ENCODE measurements at regions not wholly inside any gene's neighbourhood (a gene's known extent, or its start where the extent isn't known, plus 50 kb on each side); places are given as distances from the start of the nearest gene placed in this dataset.

DNA sequence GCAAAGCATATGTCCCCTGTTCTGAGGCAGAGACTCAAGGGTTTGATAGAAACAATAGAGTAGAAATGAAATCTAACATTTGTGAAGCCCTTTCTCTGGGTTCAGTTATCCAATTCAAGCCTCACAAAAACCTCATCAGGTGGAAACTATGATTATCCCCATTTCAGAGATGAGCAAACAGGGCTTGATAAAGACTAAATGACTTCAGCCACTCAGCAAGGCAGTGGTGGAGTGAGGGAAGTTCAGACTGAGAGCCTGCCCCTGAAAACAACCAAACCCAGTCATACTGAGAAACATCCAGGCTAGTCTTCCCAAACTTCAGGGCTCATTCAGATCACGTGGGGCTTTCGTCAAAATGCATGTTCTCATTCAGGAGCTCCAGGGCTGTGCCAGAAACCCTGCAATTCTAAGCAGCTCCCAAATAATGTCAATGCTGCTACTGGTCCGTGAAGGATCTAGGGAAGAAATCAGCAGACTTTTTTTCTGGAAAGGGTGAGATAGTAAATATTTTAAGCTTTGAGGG is 109.6 kb upstream of the KIT start:
- TF ChIP-seq, protein P1, sequence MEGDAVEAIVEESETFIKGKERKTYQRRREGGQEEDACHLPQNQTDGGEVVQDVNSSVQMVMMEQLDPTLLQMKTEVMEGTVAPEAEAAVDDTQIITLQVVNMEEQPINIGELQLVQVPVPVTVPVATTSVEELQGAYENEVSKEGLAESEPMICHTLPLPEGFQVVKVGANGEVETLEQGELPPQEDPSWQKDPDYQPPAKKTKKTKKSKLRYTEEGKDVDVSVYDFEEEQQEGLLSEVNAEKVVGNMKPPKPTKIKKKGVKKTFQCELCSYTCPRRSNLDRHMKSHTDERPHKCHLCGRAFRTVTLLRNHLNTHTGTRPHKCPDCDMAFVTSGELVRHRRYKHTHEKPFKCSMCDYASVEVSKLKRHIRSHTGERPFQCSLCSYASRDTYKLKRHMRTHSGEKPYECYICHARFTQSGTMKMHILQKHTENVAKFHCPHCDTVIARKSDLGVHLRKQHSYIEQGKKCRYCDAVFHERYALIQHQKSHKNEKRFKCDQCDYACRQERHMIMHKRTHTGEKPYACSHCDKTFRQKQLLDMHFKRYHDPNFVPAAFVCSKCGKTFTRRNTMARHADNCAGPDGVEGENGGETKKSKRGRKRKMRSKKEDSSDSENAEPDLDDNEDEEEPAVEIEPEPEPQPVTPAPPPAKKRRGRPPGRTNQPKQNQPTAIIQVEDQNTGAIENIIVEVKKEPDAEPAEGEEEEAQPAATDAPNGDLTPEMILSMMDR (IDR thresholded peaks at IDR 0.05; ENCODE audit: low read depth, low read length, missing input control), result no peak
- no peak for TF ChIP-seq SP1 (IDR thresholded peaks at IDR 0.05)
- TF ChIP-seq YY1 (IDR thresholded peaks at IDR 0.05), result no peak
- TF ChIP-seq, protein P2, sequence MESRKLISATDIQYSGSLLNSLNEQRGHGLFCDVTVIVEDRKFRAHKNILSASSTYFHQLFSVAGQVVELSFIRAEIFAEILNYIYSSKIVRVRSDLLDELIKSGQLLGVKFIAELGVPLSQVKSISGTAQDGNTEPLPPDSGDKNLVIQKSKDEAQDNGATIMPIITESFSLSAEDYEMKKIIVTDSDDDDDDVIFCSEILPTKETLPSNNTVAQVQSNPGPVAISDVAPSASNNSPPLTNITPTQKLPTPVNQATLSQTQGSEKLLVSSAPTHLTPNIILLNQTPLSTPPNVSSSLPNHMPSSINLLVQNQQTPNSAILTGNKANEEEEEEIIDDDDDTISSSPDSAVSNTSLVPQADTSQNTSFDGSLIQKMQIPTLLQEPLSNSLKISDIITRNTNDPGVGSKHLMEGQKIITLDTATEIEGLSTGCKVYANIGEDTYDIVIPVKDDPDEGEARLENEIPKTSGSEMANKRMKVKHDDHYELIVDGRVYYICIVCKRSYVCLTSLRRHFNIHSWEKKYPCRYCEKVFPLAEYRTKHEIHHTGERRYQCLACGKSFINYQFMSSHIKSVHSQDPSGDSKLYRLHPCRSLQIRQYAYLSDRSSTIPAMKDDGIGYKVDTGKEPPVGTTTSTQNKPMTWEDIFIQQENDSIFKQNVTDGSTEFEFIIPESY (IDR thresholded peaks at IDR 0.05), result no peak
- TF ChIP-seq, protein P3, sequence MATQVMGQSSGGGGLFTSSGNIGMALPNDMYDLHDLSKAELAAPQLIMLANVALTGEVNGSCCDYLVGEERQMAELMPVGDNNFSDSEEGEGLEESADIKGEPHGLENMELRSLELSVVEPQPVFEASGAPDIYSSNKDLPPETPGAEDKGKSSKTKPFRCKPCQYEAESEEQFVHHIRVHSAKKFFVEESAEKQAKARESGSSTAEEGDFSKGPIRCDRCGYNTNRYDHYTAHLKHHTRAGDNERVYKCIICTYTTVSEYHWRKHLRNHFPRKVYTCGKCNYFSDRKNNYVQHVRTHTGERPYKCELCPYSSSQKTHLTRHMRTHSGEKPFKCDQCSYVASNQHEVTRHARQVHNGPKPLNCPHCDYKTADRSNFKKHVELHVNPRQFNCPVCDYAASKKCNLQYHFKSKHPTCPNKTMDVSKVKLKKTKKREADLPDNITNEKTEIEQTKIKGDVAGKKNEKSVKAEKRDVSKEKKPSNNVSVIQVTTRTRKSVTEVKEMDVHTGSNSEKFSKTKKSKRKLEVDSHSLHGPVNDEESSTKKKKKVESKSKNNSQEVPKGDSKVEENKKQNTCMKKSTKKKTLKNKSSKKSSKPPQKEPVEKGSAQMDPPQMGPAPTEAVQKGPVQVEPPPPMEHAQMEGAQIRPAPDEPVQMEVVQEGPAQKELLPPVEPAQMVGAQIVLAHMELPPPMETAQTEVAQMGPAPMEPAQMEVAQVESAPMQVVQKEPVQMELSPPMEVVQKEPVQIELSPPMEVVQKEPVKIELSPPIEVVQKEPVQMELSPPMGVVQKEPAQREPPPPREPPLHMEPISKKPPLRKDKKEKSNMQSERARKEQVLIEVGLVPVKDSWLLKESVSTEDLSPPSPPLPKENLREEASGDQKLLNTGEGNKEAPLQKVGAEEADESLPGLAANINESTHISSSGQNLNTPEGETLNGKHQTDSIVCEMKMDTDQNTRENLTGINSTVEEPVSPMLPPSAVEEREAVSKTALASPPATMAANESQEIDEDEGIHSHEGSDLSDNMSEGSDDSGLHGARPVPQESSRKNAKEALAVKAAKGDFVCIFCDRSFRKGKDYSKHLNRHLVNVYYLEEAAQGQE (IDR thresholded peaks at IDR 0.05), result no peak
- TF ChIP-seq RAD21 (IDR thresholded peaks at IDR 0.05), result no peak
- TF ChIP-seq RXRA (IDR thresholded peaks at IDR 0.05), result no peak
- TF ChIP-seq, protein P4, sequence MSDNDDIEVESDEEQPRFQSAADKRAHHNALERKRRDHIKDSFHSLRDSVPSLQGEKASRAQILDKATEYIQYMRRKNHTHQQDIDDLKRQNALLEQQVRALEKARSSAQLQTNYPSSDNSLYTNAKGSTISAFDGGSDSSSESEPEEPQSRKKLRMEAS (IDR thresholded peaks at IDR 0.05), result no peak
- no peak for TF ChIP-seq TAF1 (conservative IDR thresholded peaks at IDR 0.05)
